ENCODE measurements at regions not wholly inside any gene's neighbourhood (a gene's known extent, or its start where the extent isn't known, plus 50 kb on each side); places are given as distances from the start of the nearest gene placed in this dataset.

DNA sequence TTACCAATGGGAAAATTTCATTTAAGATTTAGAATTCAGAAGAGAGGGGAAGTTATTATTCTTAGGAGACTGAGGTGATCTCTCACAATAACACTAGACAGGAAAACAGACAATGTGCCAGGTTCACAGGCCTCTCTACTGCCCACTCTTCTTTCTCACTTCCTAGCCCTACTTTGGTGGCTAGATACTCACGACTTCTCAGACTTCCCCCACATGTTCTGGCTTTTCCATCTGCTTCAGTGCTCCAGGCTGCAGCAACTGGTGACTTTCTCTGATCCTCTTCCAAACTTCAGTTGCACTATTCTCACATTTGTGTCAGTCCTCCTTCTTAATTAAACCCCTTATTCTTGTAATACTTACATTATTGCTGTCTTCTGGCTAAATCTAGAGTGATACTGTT, 208.7 kb upstream of the KCTD3 start:
- TF ChIP-seq, protein P1, sequence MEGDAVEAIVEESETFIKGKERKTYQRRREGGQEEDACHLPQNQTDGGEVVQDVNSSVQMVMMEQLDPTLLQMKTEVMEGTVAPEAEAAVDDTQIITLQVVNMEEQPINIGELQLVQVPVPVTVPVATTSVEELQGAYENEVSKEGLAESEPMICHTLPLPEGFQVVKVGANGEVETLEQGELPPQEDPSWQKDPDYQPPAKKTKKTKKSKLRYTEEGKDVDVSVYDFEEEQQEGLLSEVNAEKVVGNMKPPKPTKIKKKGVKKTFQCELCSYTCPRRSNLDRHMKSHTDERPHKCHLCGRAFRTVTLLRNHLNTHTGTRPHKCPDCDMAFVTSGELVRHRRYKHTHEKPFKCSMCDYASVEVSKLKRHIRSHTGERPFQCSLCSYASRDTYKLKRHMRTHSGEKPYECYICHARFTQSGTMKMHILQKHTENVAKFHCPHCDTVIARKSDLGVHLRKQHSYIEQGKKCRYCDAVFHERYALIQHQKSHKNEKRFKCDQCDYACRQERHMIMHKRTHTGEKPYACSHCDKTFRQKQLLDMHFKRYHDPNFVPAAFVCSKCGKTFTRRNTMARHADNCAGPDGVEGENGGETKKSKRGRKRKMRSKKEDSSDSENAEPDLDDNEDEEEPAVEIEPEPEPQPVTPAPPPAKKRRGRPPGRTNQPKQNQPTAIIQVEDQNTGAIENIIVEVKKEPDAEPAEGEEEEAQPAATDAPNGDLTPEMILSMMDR (conservative IDR thresholded peaks at IDR 0.05 in 1 of 2, IDR thresholded peaks at IDR 0.05 in 1 of 2; ENCODE audit: extremely low read depth in 1 of 2, insufficient read depth in 1 of 2, low read depth in 1 of 2, low read length in 2 of 2) = no peak
- no peak for TF ChIP-seq EZH2 (IDR thresholded peaks at IDR 0.05; ENCODE audit: borderline replicate concordance, low read length)
